Panc1 (cell line): ENCODE measurements at regions not wholly inside any gene's neighbourhood (a gene's known extent, or its start where the extent isn't known, plus 50 kb on each side); places are given as distances from the start of the nearest gene placed in this dataset.
"Not testable (repeated sequence)": the region's sequence is repeated elsewhere in the genome, so short reads cannot be mapped to it uniquely, and the experiment has no call there.

ENCODE experiments used
- ATAC-seq: fragments of 200-7000 bp; cut with Tn5 transposase; 2 replicates; pipeline ENCODE4 v1.9.1; 2020; ENCODE audit warnings: mild to moderate bottlenecking, moderate library complexity
- BruUV-seq: library from RNA; stranded (reverse); fragments of 400-500 nt; replicated peaks from 2 replicates; lab custom pipeline; 2021; lab: Mats Ljungman, UMichigan
- CTCF ChIA-PET: fragments of 300-600 bp; sonication (Branson Sonifier 250); formaldehyde crosslinking; loops from one replicate; lab custom pipeline; 2022; ENCODE audit warnings: antibody characterized with exemption; lab: Charles Lee
- POLR2A ChIA-PET: fragments of 300-600 bp; sonication (Branson Sonifier 250); formaldehyde crosslinking; loops from one replicate; lab custom pipeline; 2022; ENCODE audit warnings: antibody characterized with exemption; lab: Charles Lee
- DNase-seq: peaks from one replicate; pipeline ENCODE4 v3.0.0-alpha.2; 2010; ENCODE audit warnings: low read depth, low spot score
- H3K27ac ChIP-seq: 2 replicates; pipeline ENCODE4 v1.5.1; 2011; ENCODE audit warnings: mild to moderate bottlenecking, low read length, inconsistent platforms
- H3K27me3 ChIP-seq: fragments of 200-500 bp; sonication (Bioruptor generic); 2 replicates; pipeline ENCODE4 v1.6.0; 2014; ENCODE audit warnings: low read length, inconsistent platforms; ENCODE audit not compliant: control insufficient read depth, insufficient read depth
- H3K36me3 ChIP-seq: fragments of 200-500 bp; sonication (Bioruptor generic); 2 replicates; pipeline ENCODE4 v1.5.1; 2014; ENCODE audit warnings: inconsistent platforms, mild to moderate bottlenecking, low read length, moderate library complexity; ENCODE audit not compliant: control insufficient read depth, insufficient read depth
- H3K4me1 ChIP-seq: 2 replicates; pipeline ENCODE4 v1.5.1; 2011; ENCODE audit warnings: inconsistent platforms, mild to moderate bottlenecking, low read length, moderate library complexity; ENCODE audit not compliant: control insufficient read depth, insufficient read depth
- H3K4me3 ChIP-seq, 2 experiments: 2 replicates each; pipeline ENCODE4 v1.5.1; 2011 to 2012; ENCODE audit warnings: low read depth in 2 of 2, low read length in 2 of 2, mild to moderate bottlenecking in 2 of 2, inconsistent platforms in 1 of 2, moderate library complexity in 1 of 2
- H3K9me3 ChIP-seq: fragments of 200-500 bp; sonication (Bioruptor generic); 2 replicates; pipeline ENCODE4 v1.5.1; 2014; ENCODE audit warnings: low read depth, mild to moderate bottlenecking, inconsistent platforms, low read length, moderate library complexity; ENCODE audit not compliant: control insufficient read depth, insufficient read depth
- in situ Hi-C: cut with HindIII; loops from 2 replicates; pipeline ENCODE4 v1.10.0; 2016; ENCODE audit warnings: low sequenced_read_pairs, low pct_unique_long_range_greater_than_20kb
- intact Hi-C: fragments of 100-400 bp; cut with micrococcal nuclease; formaldehyde crosslinking; loops from one replicate; pipeline ENCODE4 v1.10.0; 2022; ENCODE audit not compliant: unreplicated experiment
- TF ChIP-seq, protein P1 (sequence below): fragments of 450-650 bp; IDR thresholded peaks from 2 replicates; pipeline ENCODE4 v1.5.1; 2017; ENCODE audit warnings: mild to moderate bottlenecking

DNA sequence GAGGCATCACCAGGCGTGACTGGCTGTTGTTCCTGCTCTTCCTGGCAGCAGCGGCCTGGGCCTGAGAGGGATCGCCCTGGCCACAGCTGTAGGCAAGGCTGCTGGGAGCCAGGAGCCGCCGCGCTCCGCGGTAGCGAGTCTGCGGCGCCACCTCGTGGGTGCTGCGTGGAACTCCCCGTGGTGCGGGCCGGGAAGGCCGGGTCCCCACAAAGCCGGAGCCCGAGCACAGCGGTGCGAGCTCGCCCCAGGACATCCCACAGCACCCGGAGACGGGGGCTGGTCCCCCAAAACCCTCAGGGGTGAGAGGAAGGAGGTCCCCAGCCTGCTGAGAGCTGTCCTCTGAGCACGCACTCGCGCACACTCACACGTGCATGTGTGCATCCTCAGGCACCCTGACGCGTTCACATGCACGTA, 320.0 kb upstream of the PLGLB1 start:
- H3K36me3 ChIP-seq, H3K27me3 ChIP-seq, H3K27ac ChIP-seq, ATAC-seq, intact Hi-C loops, BruUV-seq, H3K9me3 ChIP-seq, POLR2A ChIA-PET, H3K4me3 ChIP-seq, H3K4me1 ChIP-seq, CTCF ChIA-PET, in situ Hi-C loops, DNase-seq: not testable (repeated sequence)
- TF ChIP-seq, protein P1, sequence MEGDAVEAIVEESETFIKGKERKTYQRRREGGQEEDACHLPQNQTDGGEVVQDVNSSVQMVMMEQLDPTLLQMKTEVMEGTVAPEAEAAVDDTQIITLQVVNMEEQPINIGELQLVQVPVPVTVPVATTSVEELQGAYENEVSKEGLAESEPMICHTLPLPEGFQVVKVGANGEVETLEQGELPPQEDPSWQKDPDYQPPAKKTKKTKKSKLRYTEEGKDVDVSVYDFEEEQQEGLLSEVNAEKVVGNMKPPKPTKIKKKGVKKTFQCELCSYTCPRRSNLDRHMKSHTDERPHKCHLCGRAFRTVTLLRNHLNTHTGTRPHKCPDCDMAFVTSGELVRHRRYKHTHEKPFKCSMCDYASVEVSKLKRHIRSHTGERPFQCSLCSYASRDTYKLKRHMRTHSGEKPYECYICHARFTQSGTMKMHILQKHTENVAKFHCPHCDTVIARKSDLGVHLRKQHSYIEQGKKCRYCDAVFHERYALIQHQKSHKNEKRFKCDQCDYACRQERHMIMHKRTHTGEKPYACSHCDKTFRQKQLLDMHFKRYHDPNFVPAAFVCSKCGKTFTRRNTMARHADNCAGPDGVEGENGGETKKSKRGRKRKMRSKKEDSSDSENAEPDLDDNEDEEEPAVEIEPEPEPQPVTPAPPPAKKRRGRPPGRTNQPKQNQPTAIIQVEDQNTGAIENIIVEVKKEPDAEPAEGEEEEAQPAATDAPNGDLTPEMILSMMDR = peak; percentile 77

DNA sequence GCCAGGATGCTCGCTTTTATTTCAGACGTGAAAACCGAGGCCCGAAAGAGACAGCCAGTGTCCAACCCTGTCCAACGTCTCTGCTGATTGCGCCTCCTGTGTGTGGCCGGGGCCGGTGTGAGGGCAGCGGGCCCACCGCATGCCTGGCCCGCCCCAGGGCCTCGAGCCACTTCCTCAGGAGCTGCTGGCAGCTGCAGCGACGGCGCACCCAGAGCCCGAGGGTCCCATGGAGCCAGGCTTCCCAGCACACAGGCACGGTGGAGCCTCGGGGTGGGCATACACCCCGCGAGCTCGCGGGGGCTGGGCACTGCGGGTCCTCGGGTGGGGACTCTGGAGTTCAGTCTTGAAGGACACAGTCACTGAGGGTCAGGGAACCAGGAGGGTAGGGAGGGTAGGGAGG, 320.5 kb upstream of the PLGLB1 start:
- H3K36me3 ChIP-seq, BruUV-seq, DNase-seq, CTCF ChIA-PET, H3K9me3 ChIP-seq, POLR2A ChIA-PET, in situ Hi-C loops, H3K4me1 ChIP-seq, ATAC-seq, intact Hi-C loops, H3K27ac ChIP-seq, H3K27me3 ChIP-seq, H3K4me3 ChIP-seq: not testable (repeated sequence)

DNA sequence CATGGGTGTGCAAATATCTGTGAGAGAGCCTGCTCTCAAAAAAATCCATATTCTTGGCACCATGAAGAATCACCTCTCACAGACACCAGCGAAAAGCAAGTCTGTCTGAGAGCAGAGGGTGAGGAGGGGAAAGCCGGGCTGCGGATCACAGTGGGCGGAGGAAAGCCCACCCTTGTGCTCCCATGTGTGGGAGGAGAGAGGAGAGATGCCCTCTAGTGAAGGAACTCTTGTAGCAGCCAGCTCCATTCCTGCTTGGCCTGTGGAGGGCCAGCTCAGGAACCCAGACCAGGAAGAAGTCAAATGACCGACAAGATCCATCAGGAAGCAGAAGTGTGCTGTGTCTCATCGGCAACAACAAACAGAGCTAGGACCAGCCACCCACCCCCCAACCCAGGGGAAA, 321.7 kb upstream of the PLGLB1 start:
- in situ Hi-C loops, ATAC-seq, H3K4me3 ChIP-seq, H3K9me3 ChIP-seq, DNase-seq, BruUV-seq, CTCF ChIA-PET, H3K27me3 ChIP-seq, POLR2A ChIA-PET, H3K27ac ChIP-seq, intact Hi-C loops, H3K4me1 ChIP-seq, H3K36me3 ChIP-seq: not testable (repeated sequence)
- TF ChIP-seq, protein P1 = peak; percentile 22

DNA sequence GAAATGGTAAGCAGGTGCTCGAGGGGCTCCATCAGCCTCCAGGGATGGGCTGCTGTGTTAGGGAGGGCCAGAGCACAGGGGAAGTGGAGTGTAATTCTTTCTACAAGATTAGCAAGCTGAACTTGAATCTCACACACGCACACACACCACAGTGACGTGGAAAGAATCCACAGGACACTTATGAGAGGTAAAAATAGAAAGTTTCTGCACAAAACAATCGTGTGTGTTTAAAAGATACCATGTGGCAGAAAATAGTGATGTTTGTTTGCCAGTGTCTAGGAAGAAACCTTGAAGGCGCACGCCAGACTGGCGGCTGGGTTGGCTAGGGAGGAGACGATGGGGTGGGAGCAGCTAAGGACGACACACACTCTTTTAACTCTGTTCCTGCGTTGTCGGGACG, 323.6 kb upstream of the PLGLB1 start:
- BruUV-seq, H3K27me3 ChIP-seq, in situ Hi-C loops, H3K27ac ChIP-seq, ATAC-seq, POLR2A ChIA-PET, DNase-seq, intact Hi-C loops, CTCF ChIA-PET, H3K36me3 ChIP-seq, H3K9me3 ChIP-seq, H3K4me1 ChIP-seq, H3K4me3 ChIP-seq: not testable (repeated sequence)

DNA sequence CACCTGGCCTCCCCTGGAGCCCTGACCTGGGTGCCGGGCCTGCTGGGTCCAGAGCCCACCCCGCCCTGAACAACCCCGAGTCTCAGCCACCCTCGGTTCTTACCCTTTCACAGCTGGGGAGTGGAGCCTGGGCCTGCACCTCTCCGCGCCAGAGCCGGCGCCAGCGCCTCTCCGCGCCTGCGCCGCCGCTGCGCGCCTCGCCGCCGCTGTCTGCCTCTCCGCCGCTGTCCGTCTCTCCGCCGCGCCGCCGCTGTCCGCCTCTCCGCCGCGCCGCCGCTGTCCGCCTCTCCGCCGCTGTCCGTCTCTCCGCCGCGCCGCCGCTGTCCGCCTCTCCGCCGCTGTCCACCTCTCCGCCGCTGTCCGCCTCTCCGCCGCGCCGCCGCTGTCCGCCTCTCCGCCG, 326.9 kb upstream of the PLGLB1 start:
- H3K36me3 ChIP-seq, CTCF ChIA-PET, H3K27me3 ChIP-seq, ATAC-seq, DNase-seq, BruUV-seq, intact Hi-C loops, POLR2A ChIA-PET, H3K9me3 ChIP-seq, in situ Hi-C loops, H3K4me3 ChIP-seq, H3K4me1 ChIP-seq, H3K27ac ChIP-seq: not testable (repeated sequence)

DNA sequence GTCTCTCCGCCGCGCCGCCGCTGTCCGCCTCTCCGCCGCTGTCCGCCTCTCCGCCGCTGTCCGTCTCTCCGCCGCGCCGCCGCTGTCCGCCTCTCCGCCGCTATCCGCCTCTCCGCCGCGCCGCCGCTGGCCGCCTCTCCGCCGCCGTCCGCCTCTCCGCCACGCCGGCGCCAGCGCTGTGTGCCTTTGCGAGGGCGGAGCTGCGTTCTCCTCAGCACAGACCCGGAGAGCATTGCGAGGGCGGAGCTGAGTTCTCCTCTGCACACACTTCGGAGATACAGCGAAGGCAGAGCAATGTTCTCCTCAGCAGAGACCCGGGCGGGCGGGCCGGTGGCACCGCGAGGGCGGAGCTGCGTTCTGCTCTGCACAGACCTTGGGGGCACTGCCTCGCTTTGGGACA, 327.4 kb upstream of the PLGLB1 start:
- H3K4me1 ChIP-seq, CTCF ChIA-PET, in situ Hi-C loops: not testable (repeated sequence)

More for the DNA sequence above, 327.4 kb upstream of the PLGLB1 start:
- BruUV-seq, H3K9me3 ChIP-seq, intact Hi-C loops, H3K27ac ChIP-seq, H3K36me3 ChIP-seq, POLR2A ChIA-PET, DNase-seq, ATAC-seq, H3K4me3 ChIP-seq, H3K27me3 ChIP-seq: not testable (repeated sequence)
